ENCODE measurements at regions not wholly inside any gene's neighbourhood (a gene's known extent, or its start where the extent isn't known, plus 50 kb on each side); places are given as distances from the start of the nearest gene placed in this dataset.

DNA sequence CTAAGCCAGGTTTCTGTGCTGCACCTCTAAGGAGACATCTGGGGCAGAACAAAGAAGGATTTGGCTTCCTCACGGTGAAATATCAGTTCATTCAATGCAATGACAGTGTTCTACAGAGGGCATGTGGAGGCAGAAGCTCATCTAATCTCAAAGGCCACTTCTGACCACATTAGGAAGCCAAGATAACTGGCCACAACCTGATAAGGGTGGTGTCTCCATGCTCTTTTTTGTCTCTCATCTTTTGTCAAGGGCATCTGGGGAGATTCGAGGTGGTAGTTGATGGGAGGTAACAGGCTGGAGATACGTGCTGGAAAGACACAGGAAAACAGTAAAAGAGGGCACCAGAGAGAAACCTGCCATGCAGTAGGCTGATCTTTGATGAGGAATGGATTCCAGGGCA is 303.9 kb downstream of the LRATD1 start:
- peaks cover 0 to 9% (median 0%) of the 10 kb centered on the region in 3 donors for H3K9me3 ChIP-seq
- no peak overlapping the region for H3K4me3 ChIP-seq
- H3K4me1 ChIP-seq = peaks cover 0 to 4% (median 0%) of the 10 kb centered on the region in 3 donors
- TF ChIP-seq, protein P1, sequence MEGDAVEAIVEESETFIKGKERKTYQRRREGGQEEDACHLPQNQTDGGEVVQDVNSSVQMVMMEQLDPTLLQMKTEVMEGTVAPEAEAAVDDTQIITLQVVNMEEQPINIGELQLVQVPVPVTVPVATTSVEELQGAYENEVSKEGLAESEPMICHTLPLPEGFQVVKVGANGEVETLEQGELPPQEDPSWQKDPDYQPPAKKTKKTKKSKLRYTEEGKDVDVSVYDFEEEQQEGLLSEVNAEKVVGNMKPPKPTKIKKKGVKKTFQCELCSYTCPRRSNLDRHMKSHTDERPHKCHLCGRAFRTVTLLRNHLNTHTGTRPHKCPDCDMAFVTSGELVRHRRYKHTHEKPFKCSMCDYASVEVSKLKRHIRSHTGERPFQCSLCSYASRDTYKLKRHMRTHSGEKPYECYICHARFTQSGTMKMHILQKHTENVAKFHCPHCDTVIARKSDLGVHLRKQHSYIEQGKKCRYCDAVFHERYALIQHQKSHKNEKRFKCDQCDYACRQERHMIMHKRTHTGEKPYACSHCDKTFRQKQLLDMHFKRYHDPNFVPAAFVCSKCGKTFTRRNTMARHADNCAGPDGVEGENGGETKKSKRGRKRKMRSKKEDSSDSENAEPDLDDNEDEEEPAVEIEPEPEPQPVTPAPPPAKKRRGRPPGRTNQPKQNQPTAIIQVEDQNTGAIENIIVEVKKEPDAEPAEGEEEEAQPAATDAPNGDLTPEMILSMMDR (IDR thresholded peaks at IDR 0.05) = no peak
- no peak for TF ChIP-seq POLR2A (IDR thresholded peaks at IDR 0.05)
- TF ChIP-seq POLR2AphosphoS5 (IDR thresholded peaks at IDR 0.05) = no peak
- no peak for TF ChIP-seq EP300 (IDR thresholded peaks at IDR 0.05)
- no peak for ATAC-seq
- H3K36me3 ChIP-seq = no peaks in the 10 kb centered on the region
- 87 to 96% methylated on average over 3 of the region's 3 CpGs for WGBS, 2 donors (ENCODE audit: low coverage in 1 of 2)
- no peaks in the 10 kb centered on the region for H3K27me3 ChIP-seq
- H3K27ac ChIP-seq = no peak overlapping the region

DNA sequence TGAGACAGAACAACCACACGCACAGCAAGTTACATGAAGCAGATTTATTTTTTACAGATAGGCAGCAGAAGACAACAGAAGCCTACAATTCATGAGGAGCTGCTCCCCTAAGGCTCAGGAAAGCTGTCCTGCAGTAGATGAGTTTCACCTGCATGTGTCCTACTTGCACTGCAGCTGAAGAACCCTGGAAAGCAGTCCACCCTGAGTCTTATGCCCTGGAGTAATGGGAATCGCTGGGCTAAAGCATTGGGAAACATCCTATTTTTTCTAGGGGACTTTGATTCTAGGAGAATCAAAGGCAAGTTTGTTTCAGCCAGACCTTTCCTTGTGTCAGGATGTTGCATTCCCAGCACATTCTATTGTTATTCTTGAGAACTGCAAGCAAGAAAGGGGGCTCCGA is 304.8 kb downstream of the LRATD1 start:
- WGBS, 2 donors (ENCODE audit: low coverage in 1 of 2) = 86 to 94% methylated on average over 2 of the region's 3 CpGs
- H3K4me1 ChIP-seq = peaks cover 0 to 6% (median 0%) of the 10 kb centered on the region in 3 donors
- no peak overlapping the region for H3K27ac ChIP-seq
- H3K27me3 ChIP-seq = no peaks in the 10 kb centered on the region
- no peaks in the 10 kb centered on the region for H3K36me3 ChIP-seq
- no peak for TF ChIP-seq POLR2A (IDR thresholded peaks at IDR 0.05)
- no peak for TF ChIP-seq POLR2AphosphoS5 (IDR thresholded peaks at IDR 0.05)
- H3K9me3 ChIP-seq = peaks cover 0 to 9% (median 0%) of the 10 kb centered on the region in 3 donors
- no peak for ATAC-seq
- no peak overlapping the region for H3K4me3 ChIP-seq

DNA sequence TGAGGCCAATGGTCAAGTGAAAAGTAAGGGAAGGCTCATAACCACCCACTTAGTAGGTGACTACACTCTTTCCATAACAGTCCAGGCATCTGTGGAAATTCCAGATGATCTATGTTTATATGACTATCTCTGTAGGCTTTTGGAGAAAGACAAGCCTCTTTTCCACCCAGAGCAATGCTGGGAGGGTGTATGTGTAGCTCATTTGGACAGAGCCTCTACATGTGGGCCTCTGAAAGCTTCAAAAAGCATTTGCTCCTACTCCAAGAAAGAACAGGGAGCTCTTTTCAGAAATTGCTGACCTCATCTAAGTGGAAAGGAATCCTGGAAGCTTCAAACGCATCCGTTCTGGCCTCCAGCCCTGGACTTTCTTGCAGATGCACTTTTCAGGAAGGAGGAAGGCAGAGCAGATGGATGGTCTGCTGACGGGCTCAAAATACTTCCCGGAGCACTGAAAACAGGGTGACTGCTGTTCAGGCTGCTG is 308.7 kb downstream of the LRATD1 start:
- WGBS, 2 donors (ENCODE audit: low coverage in 1 of 2) = 10 to 11% methylated on average over 3 of the region's 4 CpGs
- Histone ChIP-seq H3K9me3 (peaks cover 0 to 9% (median 0%) of the 10 kb centered on the region in 3 donors), H3K27me3 (no peaks in the 10 kb centered on the region), H3K4me1 (peaks cover 0 to 6% (median 0%) of the 10 kb centered on the region in 3 donors), H3K36me3 (no peaks in the 10 kb centered on the region), H3K27ac (no peak overlapping the region), H3K4me3 (no peak overlapping the region)
- no peak for TF ChIP-seq POLR2AphosphoS5 (IDR thresholded peaks at IDR 0.05)
- TF ChIP-seq EP300 (IDR thresholded peaks at IDR 0.05) = no peak
- TF ChIP-seq, protein P1 (IDR thresholded peaks at IDR 0.05) = no peak
- no peak for TF ChIP-seq POLR2A (IDR thresholded peaks at IDR 0.05)
- ATAC-seq = no peak

DNA sequence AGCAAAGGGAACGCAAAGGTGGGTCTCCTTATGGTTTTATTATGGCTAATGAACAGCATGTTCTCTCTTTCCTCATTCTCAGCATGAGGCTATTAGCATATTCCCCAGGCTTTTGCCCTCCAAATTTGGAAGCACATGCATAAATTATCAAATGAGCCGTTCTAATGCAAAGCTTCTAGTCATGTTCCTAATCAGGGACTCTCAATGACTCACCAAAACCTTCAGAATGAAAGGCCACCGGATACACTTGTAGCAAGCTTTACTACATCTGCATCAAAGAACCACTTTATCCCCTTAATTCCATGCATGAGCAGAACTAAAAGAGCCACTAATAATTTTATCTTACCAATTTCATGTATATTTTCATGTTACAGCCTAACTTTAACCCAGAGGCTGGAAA is 310.5 kb downstream of the LRATD1 start:
- whole genome bisulfite sequencing, 2 donors (ENCODE audit: low coverage in 1 of 2) = 87 to 92% methylated on average over 3 of the region's 3 CpGs
- Histone ChIP-seq H3K27ac (no peak overlapping the region), H3K4me3 (no peak overlapping the region), H3K27me3 (no peaks in the 10 kb centered on the region), H3K36me3 (no peaks in the 10 kb centered on the region), H3K4me1 (peaks cover 0 to 6% (median 0%) of the 10 kb centered on the region in 3 donors), H3K9me3 (no peaks in the 10 kb centered on the region)
- no peak for TF ChIP-seq POLR2AphosphoS5 (IDR thresholded peaks at IDR 0.05)
- TF ChIP-seq, protein P1 (IDR thresholded peaks at IDR 0.05) = no peak
- TF ChIP-seq EP300 (IDR thresholded peaks at IDR 0.05) = no peak
- no peak for TF ChIP-seq POLR2A (IDR thresholded peaks at IDR 0.05)
- no peak for ATAC-seq

DNA sequence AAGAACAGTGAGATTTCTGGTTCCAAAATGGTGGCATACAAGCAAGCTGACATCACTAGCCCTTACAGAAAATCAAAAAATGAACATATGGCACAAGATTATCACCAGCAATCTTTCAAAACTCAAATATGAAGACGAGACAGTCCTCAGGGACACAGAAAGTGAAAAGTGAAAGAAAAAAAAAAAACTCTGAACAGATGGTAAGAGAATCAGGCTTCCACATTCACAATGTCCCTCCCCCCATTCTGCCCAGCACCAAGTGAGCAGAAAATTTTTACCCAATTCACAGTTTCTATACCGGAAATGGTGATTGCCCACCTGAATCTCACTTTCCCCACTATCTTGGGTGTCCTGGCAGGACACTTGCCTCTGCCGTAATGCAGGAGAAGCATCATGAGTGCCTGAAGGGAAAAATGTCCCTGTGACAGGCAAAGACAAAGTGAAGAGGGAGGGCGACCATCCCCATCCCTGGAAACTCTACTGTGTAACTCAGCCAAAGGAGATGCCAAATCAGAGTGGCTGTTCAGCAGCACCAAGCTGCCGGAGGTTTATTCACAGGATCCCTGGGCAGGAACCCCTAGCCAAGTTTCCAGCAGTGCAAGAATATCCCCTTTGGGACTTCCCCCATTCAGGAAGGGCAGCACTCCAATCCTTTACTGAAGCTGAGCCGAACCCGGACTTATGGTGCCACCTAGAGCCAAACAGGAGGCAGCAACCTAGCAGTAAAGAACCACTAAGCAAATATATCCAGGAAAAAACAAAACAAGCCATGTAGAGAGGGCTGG is 312.2 kb downstream of the LRATD1 start:
- Histone ChIP-seq H3K9me3 (no peaks in the 10 kb centered on the region), H3K27ac (no peak overlapping the region), H3K36me3 (no peaks in the 10 kb centered on the region), H3K4me3 (no peak overlapping the region), H3K27me3 (no peaks in the 10 kb centered on the region), H3K4me1 (peaks cover 0 to 6% (median 0%) of the 10 kb centered on the region in 3 donors)
- ATAC-seq = no peak
- TF ChIP-seq POLR2AphosphoS5 (IDR thresholded peaks at IDR 0.05) (no peak), EP300 (IDR thresholded peaks at IDR 0.05) (no peak), POLR2A (IDR thresholded peaks at IDR 0.05) (no peak)
- TF ChIP-seq, protein P1 (IDR thresholded peaks at IDR 0.05) = no peak
- 62% methylated on average over 5 of the region's 7 CpGs; no CpG with 5 or more reads in 1 of the 2 donors for whole genome bisulfite sequencing, 2 donors (ENCODE audit: low coverage in 1 of 2)
